HG02870 (cell line): ENCODE measurements at regions not wholly inside any gene's neighbourhood (a gene's known extent, or its start where the extent isn't known, plus 50 kb on each side); places are given as distances from the start of the nearest gene placed in this dataset.
A peak's percentile ranks its signal among the peaks of the same experiment; 100 is the strongest.

Experiments used
- ATAC-seq: cut with Tn5 transposase; IDR thresholded peaks from one replicate; pipeline ENCODE4 v1.9.1; 2021; ENCODE audit warnings: mild to moderate bottlenecking, moderate library complexity; ENCODE audit not compliant: unreplicated experiment

DNA sequence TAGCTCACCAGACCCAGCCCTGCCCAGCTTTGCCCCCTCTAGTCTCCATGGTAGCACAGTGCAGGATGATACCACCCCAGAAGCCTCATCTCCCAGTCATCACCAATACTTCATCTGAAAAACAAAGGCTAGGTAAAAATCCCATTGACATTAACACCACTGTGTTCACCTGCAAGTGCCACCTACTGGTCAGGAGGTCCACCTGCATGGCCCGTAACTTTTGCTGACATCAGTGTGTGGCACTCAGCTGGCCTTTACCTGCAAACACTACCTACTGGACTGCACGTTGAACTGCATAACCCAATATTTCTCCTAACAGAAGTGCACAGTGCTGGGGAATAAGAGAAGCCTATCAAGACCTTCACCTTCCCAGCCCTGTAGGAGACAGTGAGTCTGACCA is 234.7 kb upstream of the ADGRB3 start:
- no peak for ATAC-seq

DNA sequence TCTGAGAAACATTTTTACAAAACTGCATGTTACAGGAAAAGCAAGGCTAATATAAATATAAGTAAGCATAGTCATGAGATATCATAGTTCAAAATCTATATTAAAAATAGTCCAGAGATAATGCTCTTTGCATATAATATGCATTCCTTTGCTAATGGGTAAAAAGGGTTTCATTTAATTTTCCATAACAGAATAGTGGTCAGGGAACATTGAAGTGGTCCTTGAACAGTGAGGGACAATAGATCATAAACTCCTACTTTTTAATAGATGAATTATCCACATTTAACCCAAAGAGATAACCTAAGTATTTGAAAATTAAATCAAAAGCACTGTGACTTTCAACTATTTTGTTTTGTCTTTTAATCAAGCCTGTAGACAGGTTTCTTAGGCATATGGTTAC is 243.1 kb upstream of the ADGRB3 start:
- no peak for ATAC-seq

DNA sequence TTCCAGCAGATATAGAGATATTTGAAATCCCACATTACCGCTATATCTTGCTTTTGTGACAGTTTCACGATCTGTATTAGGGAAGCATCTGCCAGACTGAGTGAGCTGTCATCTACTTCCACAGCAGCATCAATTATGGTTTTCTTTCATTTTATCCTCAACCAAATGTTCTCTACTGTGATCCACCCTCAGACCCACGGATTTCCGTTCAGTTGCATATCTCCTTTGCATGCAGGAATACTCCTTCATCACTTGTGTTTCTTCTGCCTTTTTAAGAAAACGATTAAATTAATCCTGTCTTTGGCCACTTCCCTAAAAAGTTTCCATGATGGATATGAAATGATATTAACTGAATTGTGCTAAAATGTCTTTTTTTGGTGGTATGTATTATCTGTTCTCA is 262.1 kb upstream of the ADGRB3 start:
- no peak for ATAC-seq

DNA sequence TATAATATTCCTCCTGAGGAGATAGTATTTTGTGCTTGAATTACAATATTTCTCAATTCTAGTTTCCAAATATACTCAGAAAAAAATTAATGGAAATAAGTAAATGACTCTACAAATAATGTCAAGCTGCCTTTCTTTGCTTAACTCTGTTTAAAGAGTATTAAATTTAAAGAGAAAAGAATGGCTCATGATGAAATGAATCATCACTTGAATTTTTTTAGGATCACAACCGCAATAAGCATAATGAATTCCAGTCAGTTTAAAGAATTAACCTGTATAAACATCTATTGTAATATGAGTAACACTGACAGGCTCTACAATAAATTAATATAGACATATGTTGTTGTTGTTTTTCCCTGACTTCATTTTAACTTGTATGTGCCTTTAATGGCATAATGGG is 266.2 kb upstream of the ADGRB3 start:
- ATAC-seq, result no peak

DNA sequence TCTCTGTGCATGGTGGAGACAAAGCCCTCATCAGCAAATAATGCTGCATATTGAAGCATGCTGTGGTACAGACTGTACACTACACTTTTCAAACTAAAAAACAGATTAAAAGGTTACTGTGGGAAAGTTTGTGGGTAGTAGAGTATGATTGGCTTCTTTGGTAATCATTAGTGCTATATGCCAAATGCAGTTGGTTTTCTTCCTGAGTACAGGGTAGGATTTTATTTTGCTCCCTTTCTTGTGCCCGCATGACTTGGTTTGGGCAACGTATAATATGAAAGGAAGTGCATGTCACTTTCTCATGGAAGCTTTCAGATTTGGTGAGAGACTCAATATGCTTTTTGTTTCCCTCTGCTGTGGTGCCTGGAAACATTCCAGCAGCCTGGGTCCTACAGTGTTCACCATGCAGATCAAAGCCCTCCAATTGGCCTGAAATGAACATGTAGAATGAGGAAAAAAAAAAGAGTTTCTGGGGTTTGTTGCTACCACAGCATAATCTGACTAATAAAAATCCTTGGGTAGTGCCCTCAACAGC is 270.7 kb upstream of the ADGRB3 start:
- ATAC-seq, result no peak

DNA sequence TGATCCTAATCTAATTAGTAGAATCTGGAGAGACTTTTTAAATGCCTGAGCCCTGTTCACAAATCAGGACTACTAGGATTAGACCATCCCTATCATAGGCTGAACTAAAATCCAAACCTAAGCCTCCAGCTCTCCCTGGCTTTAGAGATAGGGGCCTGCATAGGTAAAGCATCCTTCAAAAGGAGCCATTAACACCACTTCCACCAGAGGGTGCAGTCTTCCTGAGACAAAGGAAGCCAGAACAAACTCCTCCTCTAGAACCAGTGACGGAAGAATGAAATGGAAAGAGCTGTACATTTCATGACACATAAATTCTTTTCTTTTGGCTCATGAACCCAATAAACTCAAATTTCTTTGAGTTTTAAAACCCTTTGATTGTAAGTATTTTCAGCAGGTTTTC is 291.2 kb upstream of the ADGRB3 start:
- no peak for ATAC-seq

DNA sequence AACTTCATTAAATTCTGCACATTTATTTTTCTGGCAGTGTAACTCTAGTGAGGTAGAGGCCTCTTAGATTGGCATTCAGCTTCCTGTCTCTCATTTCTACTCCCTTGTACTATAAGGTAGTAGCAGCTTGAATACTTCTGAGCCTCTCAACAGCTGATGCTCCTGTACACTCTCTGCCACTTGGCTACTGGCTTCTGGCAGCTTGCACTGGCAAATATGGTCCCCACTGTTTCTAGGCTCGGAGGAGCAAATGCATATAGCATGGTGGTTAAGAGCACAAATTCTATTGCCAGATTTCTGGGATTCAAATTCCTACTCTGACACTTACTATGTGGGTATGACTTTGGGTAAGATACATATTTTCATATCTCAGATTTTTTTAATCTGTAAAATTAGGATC is 292.8 kb upstream of the ADGRB3 start:
- ATAC-seq, result no peak

DNA sequence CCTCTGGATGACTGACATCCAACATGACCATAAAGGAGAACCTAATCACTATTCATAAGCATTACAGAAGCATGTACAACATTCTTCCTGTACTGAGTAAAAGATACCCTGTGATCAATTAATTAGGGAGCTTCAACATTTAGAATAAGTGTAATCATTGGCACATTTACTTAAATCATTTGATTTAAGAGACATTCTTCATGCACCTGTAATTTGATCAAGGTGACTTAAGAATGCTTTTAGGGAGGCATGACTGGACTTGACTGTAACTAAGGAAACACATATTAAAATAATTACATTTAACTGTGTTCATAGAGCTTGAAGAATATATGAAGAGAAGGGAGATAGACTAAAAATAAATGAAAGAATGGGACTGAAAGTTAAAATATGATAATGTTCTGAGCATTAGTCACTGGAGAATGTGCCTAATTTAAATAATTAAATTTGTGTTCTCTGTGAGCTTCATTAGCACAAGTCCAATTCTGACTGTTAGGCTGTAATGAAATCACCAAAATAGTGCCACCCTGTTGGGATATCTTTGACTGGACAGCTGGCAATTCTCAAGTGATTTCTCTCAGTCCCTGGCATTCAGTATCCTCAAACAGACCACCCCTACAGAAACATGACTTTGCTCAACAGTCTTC is 295.5 kb upstream of the ADGRB3 start:
- ATAC-seq, result no peak

DNA sequence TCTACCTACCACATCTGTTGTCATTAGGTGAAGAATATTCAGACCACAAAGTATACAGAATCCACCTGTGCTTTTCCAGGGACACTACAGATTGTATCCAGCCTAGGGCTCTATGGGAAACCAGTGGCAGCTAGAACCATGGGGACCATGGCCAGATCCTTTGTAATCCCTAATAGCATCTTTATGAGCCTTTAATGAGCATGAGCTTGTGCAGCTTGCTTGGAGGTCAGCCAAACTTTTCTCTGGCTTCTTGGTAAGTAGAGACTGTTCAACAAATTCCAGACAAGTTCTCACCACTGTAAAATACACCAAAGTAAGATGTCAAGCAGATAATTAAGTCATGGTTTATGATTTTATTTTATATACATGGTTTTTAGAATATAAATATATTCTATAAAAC is 301.6 kb upstream of the ADGRB3 start:
- no peak for ATAC-seq

DNA sequence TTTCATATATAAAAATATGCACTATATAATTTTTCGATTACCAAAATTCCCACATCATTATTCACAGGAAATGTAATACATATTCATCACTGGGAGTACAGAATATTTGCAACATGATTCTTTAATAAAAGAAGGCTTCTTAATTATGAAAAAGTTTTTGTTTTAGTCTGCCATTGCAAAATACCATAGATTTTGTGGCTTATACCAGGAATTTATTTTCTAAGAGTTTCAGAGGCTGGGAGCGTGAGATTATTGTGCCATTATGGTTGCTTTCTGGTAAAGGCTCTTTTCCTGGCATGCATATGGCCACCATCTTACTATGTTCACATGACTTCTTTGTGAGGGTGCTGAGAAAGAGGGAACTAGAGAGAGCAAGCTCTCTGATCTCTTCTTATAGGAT is 306.9 kb upstream of the ADGRB3 start:
- ATAC-seq, result no peak

DNA sequence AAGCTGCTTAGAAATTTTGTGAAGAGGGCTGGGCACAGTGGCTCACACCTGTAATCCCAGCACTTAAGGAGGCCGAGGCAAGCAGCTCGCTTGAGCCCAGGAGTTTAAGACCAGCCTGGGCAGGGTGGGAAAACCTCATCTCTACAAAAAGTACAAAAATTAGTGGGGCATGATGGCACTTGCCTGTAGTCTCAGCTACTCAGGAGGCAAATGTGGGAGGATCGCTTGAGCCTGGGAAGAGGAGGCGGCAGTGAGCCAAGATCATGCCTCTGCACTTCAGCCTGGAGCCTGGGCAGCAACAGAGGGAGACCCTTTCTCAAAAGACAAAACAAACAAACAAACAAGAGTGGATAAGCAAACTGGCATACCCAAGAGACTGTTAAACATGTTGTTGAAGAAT is 308.3 kb upstream of the ADGRB3 start:
- ATAC-seq, result no peak

DNA sequence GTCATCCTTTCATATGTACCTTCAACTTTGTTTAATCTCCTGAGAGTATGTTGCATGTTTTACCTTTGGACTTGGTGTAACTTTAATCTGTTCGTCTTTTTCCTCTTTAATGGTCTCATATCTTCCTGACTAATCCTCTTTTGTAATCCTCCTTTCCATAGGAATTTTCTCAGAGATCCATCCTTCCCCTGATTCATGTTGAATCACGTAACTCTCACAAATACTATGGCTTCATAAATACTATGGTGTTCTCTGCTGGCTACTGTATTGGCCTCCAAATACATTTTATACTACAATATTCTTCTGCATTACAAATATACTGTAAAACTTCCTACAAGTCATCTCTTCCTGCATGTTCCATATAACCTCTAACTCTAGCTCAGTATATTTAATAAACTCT is 317.7 kb upstream of the ADGRB3 start:
- no peak for ATAC-seq

DNA sequence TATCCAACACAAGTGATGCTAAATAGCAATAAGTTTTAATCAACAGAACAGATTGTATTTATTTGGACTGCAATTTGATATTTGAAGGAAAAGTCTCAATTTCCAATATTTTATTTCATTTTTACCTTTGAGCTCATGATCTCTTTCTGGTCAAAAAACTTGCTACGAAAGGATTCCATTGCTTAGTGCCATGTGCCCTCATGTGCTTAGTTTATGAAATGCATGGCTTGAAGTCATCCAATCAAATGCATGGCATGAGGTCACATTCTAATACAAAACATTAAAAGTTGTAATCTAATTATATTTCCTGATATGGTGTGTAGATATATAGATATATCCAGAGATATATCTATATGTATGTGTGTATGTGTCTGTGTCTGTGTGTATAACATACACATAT is 321.2 kb upstream of the ADGRB3 start:
- no peak for ATAC-seq

DNA sequence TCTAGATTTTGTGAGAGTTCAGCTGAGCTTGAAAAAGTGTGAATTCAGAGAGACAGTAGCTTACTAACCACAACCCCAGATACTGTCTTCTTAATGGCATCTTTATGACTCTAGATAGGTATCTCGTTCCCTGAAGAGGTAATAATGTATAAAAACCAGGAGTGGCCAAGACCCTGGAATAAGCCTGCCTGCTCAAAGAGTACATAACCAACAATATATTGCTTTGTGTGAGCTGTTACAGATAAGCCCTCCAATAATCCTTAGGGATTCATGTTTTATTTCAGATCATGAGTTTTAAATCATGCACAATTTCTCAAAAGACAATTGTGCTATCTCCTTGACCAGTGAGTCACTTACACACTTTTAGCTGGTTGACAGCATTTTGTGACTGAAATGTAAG is 327.8 kb upstream of the ADGRB3 start:
- ATAC-seq, result no peak

DNA sequence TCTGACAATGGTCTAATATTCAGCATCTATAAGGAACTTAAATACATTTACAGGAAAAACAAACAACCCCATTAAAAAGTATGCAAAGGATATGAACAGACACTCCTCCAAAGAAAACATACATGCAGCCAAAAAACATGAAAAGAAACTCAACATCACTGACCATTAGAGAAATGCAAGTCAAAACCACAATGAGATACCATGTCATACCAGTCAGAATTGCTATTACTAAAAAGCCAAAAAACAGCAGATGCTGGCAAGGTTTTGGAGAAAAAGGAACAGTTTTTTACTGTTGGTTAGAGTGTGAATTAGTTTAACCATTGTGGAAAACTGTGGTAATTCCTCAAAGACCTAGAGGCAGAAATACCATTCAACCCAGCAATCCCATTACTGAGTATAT is 339.0 kb upstream of the ADGRB3 start:
- no peak for ATAC-seq

DNA sequence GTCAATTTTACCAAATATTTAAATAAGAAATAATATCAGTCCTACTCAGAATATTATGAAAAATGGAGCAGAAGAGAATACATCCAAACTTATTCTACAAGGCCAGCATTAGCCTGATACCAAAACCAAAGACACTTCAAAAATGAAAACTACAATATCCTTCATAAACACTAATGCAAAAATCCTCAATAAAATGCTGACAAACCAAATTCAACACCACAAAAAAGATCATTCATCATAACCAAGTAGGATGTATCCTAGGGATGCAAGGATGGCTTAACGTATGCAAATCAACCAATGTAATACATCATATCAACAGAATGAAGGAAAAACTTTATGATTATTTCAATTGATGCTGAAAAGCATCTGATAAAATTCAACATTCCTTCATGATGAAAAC is 352.4 kb upstream of the ADGRB3 start:
- ATAC-seq, result no peak

DNA sequence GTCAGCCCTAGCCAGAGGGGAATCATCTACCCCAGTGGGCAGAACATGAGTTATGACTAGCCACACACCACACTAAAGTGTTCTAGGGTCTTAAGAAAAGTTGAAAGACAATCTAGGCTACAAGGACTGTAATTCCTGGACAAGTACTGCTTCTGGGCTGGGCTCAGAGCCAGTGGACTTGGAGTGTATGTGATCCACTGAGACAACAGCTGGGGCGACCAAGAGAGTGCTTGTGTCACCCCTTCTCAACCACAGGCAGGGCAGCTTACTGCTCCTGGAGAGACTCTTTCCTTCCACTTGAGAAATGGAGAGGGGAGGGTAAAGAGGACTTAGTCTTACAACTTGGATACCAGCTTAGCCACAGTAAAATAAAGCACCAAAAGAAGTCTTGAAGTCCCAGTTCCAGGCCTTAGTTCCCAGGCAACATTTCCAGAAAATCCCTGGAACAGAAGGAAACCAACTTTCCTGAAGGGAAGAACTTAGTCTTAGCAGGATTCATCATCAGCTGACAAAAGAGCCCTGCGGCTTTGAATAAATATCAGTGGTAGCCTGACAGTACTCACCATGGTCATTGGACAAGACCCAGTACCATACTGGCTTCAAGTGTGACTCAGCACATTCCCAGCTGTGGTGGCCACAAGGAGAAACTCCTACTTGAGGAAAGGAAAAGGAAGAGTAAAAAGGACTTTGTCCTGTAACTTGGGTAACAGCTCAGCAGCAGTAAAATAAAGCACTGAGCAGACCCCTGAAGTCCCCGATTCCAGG is 355.1 kb upstream of the ADGRB3 start:
- ATAC-seq, result no peak

DNA sequence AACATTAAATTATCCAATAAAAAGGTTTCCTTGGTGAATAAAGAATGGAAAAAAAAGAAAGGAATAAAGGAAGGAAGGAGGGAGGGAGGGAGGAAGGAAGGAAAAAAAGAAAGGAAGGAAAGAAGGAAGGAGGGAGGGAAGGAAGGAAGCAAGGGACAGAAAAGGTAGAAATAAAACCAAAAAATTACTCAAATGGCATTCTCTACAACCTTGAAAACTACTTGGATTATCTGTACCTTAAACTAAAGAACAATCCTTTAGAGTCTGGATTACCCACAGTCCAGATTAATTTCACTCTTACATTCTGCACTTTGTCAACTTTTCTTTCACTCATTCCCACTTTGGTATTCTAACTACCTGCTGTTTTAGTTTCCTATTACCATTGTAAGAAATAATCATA is 361.8 kb upstream of the ADGRB3 start:
- ATAC-seq, result no peak

DNA sequence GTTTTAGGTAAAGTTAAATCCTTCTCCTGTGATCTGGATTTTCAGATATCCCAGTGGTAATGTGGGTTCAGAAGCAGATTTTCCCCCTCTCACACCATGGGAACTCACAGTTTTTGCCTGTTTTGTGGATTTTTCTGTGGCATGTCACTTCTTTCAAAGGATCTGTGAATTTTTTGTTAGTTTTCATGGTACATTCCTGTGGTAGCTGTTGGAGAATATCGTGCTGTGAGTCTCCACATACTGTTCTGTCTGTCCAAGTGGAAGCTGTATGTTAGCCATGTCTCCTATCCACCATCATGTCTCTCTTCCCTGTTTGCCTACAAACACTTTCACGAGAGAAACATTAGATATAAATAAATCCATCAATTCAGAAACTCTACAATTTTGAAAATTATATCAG is 378.7 kb upstream of the ADGRB3 start:
- no peak for ATAC-seq

DNA sequence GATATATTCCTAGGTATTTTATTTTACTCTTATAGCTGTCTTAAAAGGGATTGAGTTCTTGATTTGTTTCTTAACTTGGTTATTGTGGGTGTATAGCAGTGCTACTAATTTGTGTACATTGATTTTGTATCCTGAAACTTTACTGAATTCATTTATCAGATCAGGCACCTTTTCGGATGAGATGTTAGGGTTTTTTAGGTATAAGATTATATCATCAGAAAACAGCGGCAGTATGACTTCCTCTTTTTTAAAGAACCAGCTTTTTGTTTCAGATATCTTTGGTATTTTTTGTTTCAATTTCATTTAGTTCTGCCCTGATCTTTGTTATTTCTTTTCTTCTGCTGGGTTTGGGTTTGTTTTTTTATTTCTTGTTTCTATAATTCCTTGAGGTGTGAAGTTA is 382.4 kb upstream of the ADGRB3 start:
- peak; percentile 65 for ATAC-seq

DNA sequence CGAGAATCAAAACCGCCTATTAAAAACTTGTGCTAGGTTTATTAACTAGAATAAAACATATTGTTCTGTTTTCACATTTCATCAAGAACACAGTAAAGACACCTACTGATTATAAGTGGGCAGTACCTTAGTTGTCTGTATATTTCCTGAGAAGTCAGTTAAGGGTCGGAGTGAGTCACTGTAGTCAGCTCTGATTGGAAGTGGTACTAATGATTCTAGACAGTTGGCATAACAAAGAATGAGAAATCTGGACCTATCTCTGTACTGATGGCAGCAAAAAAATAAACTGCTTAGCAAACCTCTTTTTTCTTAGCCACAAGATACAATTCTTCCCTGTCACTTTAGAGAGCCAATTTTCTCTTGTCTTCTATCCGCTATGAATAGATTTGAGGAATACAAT is 387.3 kb upstream of the ADGRB3 start:
- ATAC-seq, result no peak

DNA sequence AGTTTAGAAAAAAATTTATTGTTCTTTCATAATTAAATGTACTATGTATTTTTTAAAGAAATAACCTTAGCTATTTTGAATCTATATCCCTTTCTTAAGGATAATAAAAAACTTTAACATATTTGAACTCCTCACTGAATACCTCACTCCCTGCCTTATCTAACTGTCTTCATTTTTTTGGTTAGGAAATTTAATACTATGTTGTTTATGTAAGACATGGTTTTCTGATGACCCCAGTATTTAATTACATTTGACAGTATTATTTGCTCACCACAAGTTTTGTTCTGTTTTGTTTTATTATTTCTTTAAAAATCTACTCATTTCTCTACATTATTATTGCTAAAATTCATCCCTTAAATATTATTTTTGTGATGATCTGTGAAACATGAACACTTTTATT is 394.4 kb upstream of the ADGRB3 start:
- no peak for ATAC-seq

DNA sequence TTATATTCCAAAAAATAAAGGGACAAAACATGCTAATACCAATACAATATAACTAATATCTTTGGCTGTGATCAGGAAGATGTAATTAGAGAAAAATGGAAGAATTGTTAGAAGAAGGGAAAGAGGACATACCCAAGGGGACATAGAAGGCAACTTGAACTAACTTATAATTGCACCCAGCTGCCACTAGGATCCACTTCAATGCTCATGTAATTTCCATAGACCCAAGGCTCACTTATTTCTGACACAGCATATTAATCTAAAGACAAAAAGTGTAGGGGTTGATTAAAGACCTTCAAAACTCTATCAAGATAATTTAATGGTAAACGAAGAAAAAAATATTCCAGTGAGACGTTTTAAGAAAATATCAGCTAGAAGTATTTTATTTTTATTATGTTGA is 396.0 kb upstream of the ADGRB3 start:
- no peak for ATAC-seq
